Thymus (tissue), 11 donors: ENCODE measurements at regions not wholly inside any gene's neighbourhood (a gene's known extent, or its start where the extent isn't known, plus 50 kb on each side); places are given as distances from the start of the nearest gene placed in this dataset.
A peak's percentile ranks its signal among the peaks of the same experiment; 100 is the strongest.

Source experiments
- DNase-seq, 9 donors: peaks; one replicate each; pipeline ENCODE4 v3.0.0-alpha.2; 2013; ENCODE audit warnings: low spot score in 9 of 9, low read depth in 6 of 9, missing footprints in 1 of 9
- H3K27ac ChIP-seq, 2 donors: one replicate each; pipeline ENCODE4 v1.5.1; 2013; ENCODE audit warnings: control low read depth in 1 of 2, low read depth in 1 of 2, low read length in 1 of 2, mild to moderate bottlenecking in 1 of 2, moderate library complexity in 1 of 2
- H3K27me3 ChIP-seq, 2 donors: one replicate each; pipeline ENCODE4 v1.5.1; 2013; ENCODE audit warnings: low read length in 1 of 2; ENCODE audit not compliant: control insufficient read depth in 2 of 2, insufficient read depth in 1 of 2
- H3K36me3 ChIP-seq, 2 donors: one replicate each; pipeline ENCODE4 v1.5.1; 2013; ENCODE audit warnings: low read length in 1 of 2, mild to moderate bottlenecking in 1 of 2, moderate library complexity in 1 of 2; ENCODE audit not compliant: control insufficient read depth in 2 of 2, insufficient read depth in 2 of 2
- H3K4me1 ChIP-seq, 2 donors: one replicate each; pipeline ENCODE4 v1.5.1; 2013; ENCODE audit warnings: low read length in 2 of 2; ENCODE audit not compliant: control insufficient read depth in 2 of 2, insufficient read depth in 2 of 2
- H3K4me3 ChIP-seq, 2 donors: one replicate each; pipeline ENCODE4 v1.5.1; 2013; ENCODE audit warnings: low read length in 2 of 2, control low read depth in 1 of 2, mild to moderate bottlenecking in 1 of 2
- H3K9me3 ChIP-seq, 2 donors: one replicate each; pipeline ENCODE4 v1.5.1; 2013; ENCODE audit warnings: low read length in 1 of 2, mild to moderate bottlenecking in 1 of 2; ENCODE audit not compliant: control insufficient read depth in 2 of 2, insufficient read depth in 1 of 2
- WGBS: extraction: QIAGEN DNeasy Blood & Tissue Kit; methylation state at CpG from one replicate; pipeline ENCODE4 v1.1.7; 2013; 5-methylcytosine and 5-hydroxymethylcytosine counted together
- donor health status: healthy.

- Histone ChIP-seq H3K4me3 (no peak overlapping the region), H3K36me3 (no peaks in the 10 kb centered on the region), H3K27me3 (no peaks in the 10 kb centered on the region), H3K9me3 (no peaks in the 10 kb centered on the region), H3K27ac (no peak overlapping the region), H3K4me1 (no peaks in the 10 kb centered on the region)
- 96% methylated on average over 2 of the region's 2 CpGs for WGBS
- no peak for DNase-seq
Observed at GRCh38 chr3:152058856-152059255, 185.4 kb downstream of the SUCNR1 start.

- Histone ChIP-seq H3K27ac (no peak overlapping the region), H3K27me3 (no peaks in the 10 kb centered on the region), H3K9me3 (no peaks in the 10 kb centered on the region), H3K4me3 (no peak overlapping the region), H3K36me3 (no peaks in the 10 kb centered on the region), H3K4me1 (no peaks in the 10 kb centered on the region)
- no peak for DNase-seq
- WGBS: 91% methylated on average over 1 of the region's 1 CpG
Observed at GRCh38 chr3:152060701-152061100, 187.3 kb downstream of the SUCNR1 start.

- Histone ChIP-seq H3K9me3 (no peaks in the 10 kb centered on the region), H3K4me3 (no peak overlapping the region), H3K4me1 (no peaks in the 10 kb centered on the region), H3K36me3 (no peaks in the 10 kb centered on the region), H3K27ac (no peak overlapping the region), H3K27me3 (no peaks in the 10 kb centered on the region)
- 100% methylated on average over 1 of the region's 1 CpG for WGBS
- DNase-seq: no peak
Observed at GRCh38 chr3:152061296-152061695, 187.9 kb downstream of the SUCNR1 start.

- Histone ChIP-seq H3K36me3 (no peaks in the 10 kb centered on the region), H3K27ac (no peak overlapping the region), H3K27me3 (no peaks in the 10 kb centered on the region), H3K4me1 (no peaks in the 10 kb centered on the region), H3K4me3 (no peak overlapping the region), H3K9me3 (no peaks in the 10 kb centered on the region)
- DNase-seq: no peak
Observed at GRCh38 chr3:152069871-152070270, 196.4 kb downstream of the SUCNR1 start.

GRCh38 chr3:152071315-152071714 is 197.4 kb upstream of the MBNL1 start:
- Histone ChIP-seq H3K9me3 (no peaks in the 10 kb centered on the region), H3K4me3 (no peak overlapping the region), H3K27ac (no peak overlapping the region), H3K27me3 (no peaks in the 10 kb centered on the region), H3K4me1 (no peaks in the 10 kb centered on the region), H3K36me3 (no peaks in the 10 kb centered on the region)
- DNase-seq: no peak
- WGBS: 98% methylated on average over 3 of the region's 3 CpGs

GRCh38 chr3:152071924-152072323 is 196.8 kb upstream of the MBNL1 start:
- 66% methylated on average over 1 of the region's 1 CpG for WGBS
- Histone ChIP-seq H3K27me3 (no peaks in the 10 kb centered on the region), H3K4me1 (no peaks in the 10 kb centered on the region), H3K36me3 (no peaks in the 10 kb centered on the region), H3K9me3 (no peaks in the 10 kb centered on the region), H3K4me3 (no peak overlapping the region), H3K27ac (no peak overlapping the region)
- DNase-seq: peak in 3 of 9 donors; percentile 5 to 33 (median 8)

GRCh38 chr3:152073267-152073666 is 195.5 kb upstream of the MBNL1 start:
- Histone ChIP-seq H3K36me3 (no peaks in the 10 kb centered on the region), H3K9me3 (no peaks in the 10 kb centered on the region), H3K27ac (no peak overlapping the region), H3K4me3 (no peak overlapping the region), H3K27me3 (no peaks in the 10 kb centered on the region), H3K4me1 (no peaks in the 10 kb centered on the region)
- DNase-seq: no peak
- WGBS: 92% methylated on average over 6 of the region's 6 CpGs

- Histone ChIP-seq H3K4me1 (no peaks in the 10 kb centered on the region), H3K27me3 (no peaks in the 10 kb centered on the region)
- 92% methylated on average over 2 of the region's 2 CpGs for WGBS
Observed at GRCh38 chr3:152076148-152076547, 192.6 kb upstream of the MBNL1 start.

GRCh38 chr3:152079980-152080379 is 188.7 kb upstream of the MBNL1 start:
- no peak overlapping the region for H3K27ac ChIP-seq
- WGBS: 99% methylated on average over 2 of the region's 2 CpGs

More at GRCh38 chr3:152076148-152076547, 192.6 kb upstream of the MBNL1 start:
- Histone ChIP-seq H3K9me3 (peaks cover 0 to 6% of the 10 kb centered on the region in 2 donors), H3K36me3 (no peaks in the 10 kb centered on the region), H3K27ac (no peak overlapping the region), H3K4me3 (no peak overlapping the region)
- DNase-seq: no peak

GRCh38 chr3:152083135-152083534 is 185.6 kb upstream of the MBNL1 start:
- WGBS: 74% methylated on average over 2 of the region's 2 CpGs

More at GRCh38 chr3:152079980-152080379, 188.7 kb upstream of the MBNL1 start:
- H3K36me3 ChIP-seq: no peaks in the 10 kb centered on the region
- no peaks in the 10 kb centered on the region for H3K4me1 ChIP-seq
- H3K9me3 ChIP-seq: peaks cover 0 to 6% of the 10 kb centered on the region in 2 donors
- no peak overlapping the region for H3K4me3 ChIP-seq
- H3K27me3 ChIP-seq: no peaks in the 10 kb centered on the region
- DNase-seq: no peak

More at GRCh38 chr3:152083135-152083534, 185.6 kb upstream of the MBNL1 start:
- H3K36me3 ChIP-seq: no peaks in the 10 kb centered on the region
- H3K9me3 ChIP-seq: peaks cover 0 to 6% of the 10 kb centered on the region in 2 donors
- H3K4me3 ChIP-seq: no peak overlapping the region
- no peak overlapping the region for H3K27ac ChIP-seq
- H3K27me3 ChIP-seq: no peaks in the 10 kb centered on the region
- no peak for DNase-seq
- H3K4me1 ChIP-seq: no peaks in the 10 kb centered on the region
